ENCODE measurements at regions not wholly inside any gene's neighbourhood (a gene's known extent, or its start where the extent isn't known, plus 50 kb on each side); places are given as distances from the start of the nearest gene placed in this dataset.
"Not testable (repeated sequence)": the region's sequence is repeated elsewhere in the genome, so short reads cannot be mapped to it uniquely, and the experiment has no call there.

- TF ChIP-seq CTCF (IDR thresholded peaks at IDR 0.05): no peak
- Histone ChIP-seq H3K4me3 (no peak overlapping the region), H3K27me3 (ENCODE audit: low read depth) (no peaks in the 10 kb centered on the region), H3K9me3 (no peaks in the 10 kb centered on the region), H3K27ac (peak overlapping the region; percentile 53), H3K36me3 (no peaks in the 10 kb centered on the region), H3K4me1 (peaks cover 12% of the 10 kb centered on the region)
- intact Hi-C loops (cut with DNase I): no loop called here
- ATAC-seq (no peak), DNase-seq (no peak)
Measured at GRCh38 chr5:36402512-36402906, 100.8 kb upstream of the RANBP3L start.

- DNase-seq (no peak), ATAC-seq (peak; percentile 35 to 52)
- no peak for TF ChIP-seq CTCF (IDR thresholded peaks at IDR 0.05)
- intact Hi-C loops (cut with DNase I): no loop called here
- H3K36me3 ChIP-seq: no peaks in the 10 kb centered on the region
- H3K27ac ChIP-seq: peak overlapping the region; percentile 53
- no peaks in the 10 kb centered on the region for H3K27me3 ChIP-seq (ENCODE audit: low read depth)
- no peak overlapping the region for H3K4me3 ChIP-seq
- peaks cover 12% of the 10 kb centered on the region for H3K4me1 ChIP-seq
- no peaks in the 10 kb centered on the region for H3K9me3 ChIP-seq
Measured at GRCh38 chr5:36403632-36404311, 102.1 kb upstream of the RANBP3L start.

- H3K27ac ChIP-seq: no peak overlapping the region
- TF ChIP-seq CTCF (IDR thresholded peaks at IDR 0.05): no peak
- H3K4me1 ChIP-seq: peaks cover 12% of the 10 kb centered on the region
- ATAC-seq (no peak), DNase-seq (no peak)
- H3K4me3 ChIP-seq: no peak overlapping the region
- H3K27me3 ChIP-seq (ENCODE audit: low read depth): no peaks in the 10 kb centered on the region
- intact Hi-C loops (cut with DNase I): no loop called here
- no peaks in the 10 kb centered on the region for H3K9me3 ChIP-seq
- no peaks in the 10 kb centered on the region for H3K36me3 ChIP-seq
Measured at GRCh38 chr5:36406023-36406422, 104.3 kb upstream of the RANBP3L start.

- Histone ChIP-seq H3K4me1 (peaks cover 12% of the 10 kb centered on the region), H3K27ac (no peak overlapping the region), H3K4me3 (no peak overlapping the region), H3K36me3 (no peaks in the 10 kb centered on the region), H3K9me3 (no peaks in the 10 kb centered on the region), H3K27me3 (ENCODE audit: low read depth) (no peaks in the 10 kb centered on the region)
- intact Hi-C loops (cut with DNase I): no loop called here
- no peak for TF ChIP-seq CTCF (IDR thresholded peaks at IDR 0.05)
- DNase-seq (no peak), ATAC-seq (no peak)
Measured at GRCh38 chr5:36407396-36407795, 105.7 kb upstream of the RANBP3L start.

DNA sequence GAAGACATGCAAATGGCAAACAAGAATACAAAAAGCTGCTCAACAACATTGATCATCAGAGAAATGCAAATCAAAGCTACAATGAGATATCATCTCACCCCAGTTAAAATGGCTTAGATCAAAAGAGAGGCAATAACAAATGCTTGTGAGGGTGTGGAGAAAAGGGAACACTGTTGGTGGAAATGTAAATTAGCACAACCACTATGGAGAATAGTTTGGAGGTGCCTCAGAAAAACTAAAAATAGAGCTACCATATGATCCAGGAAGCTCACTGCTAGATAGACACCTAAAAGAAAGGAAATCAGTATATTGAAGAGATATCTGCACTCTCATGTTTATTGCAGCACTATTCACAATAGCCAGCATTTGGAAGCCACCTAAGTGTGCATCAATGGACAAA, 108.0 kb upstream of the RANBP3L start:
- intact Hi-C loops (cut with DNase I): loop anchor here (10.0 kb wide), 2 partner anchors 95 to 285 kb away; no protein-coding TSS in a partner anchor
- H3K4me1 ChIP-seq; H3K27ac ChIP-seq; ATAC-seq; DNase-seq; H3K36me3 ChIP-seq; H3K27me3 ChIP-seq (ENCODE audit: low read depth); H3K9me3 ChIP-seq; H3K4me3 ChIP-seq: not testable (repeated sequence)

DNA sequence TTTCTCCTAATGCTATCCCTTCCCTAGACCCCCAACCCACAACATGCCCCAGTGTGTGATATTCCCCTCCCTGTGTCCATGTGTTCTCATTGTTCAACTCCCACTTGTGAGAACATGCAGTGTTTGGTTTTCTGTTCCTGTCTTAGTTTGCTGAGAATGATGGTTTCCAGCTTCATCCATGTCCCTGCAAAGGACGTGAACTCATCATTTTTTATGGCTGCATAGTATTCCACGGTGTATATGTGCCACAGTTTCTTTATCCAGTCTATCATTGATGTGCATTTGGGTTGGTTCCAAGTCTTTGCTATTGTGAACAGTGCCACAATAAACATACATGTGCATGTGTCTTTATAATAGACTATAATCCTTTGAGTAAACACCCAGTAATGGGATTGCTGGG, 109.0 kb upstream of the RANBP3L start:
- H3K9me3 ChIP-seq; H3K27me3 ChIP-seq (ENCODE audit: low read depth); ATAC-seq; H3K4me1 ChIP-seq; DNase-seq; H3K36me3 ChIP-seq; H3K4me3 ChIP-seq; H3K27ac ChIP-seq: not testable (repeated sequence)
- intact Hi-C loops (cut with DNase I): loop anchor here (10.0 kb wide), 2 partner anchors 94 to 284 kb away; no protein-coding TSS in a partner anchor

Data from lower lobe of right lung (tissue), 2 donors.